ENCODE measurements at regions not wholly inside any gene's neighbourhood (a gene's known extent, or its start where the extent isn't known, plus 50 kb on each side); places are given as distances from the start of the nearest gene placed in this dataset.

- TF ChIP-seq BHLHE40 (IDR thresholded peaks at IDR 0.05; ENCODE audit: borderline replicate concordance) (no peak), CTBP1 (IDR thresholded peaks at IDR 0.05; ENCODE audit: borderline replicate concordance) (no peak), SUZ12 (IDR thresholded peaks at IDR 0.05) (no peak), NFRKB (IDR thresholded peaks at IDR 0.05) (no peak), FOXK2 (IDR thresholded peaks at IDR 0.05) (no peak), ZNF384 (IDR thresholded peaks at IDR 0.05) (no peak)
These were observed 61.5 kb upstream of the SERP2 start for GRCh38 chr13:44312131-44312530.
